Neural cell (in vitro differentiated cells): ENCODE measurements at regions not wholly inside any gene's neighbourhood (a gene's known extent, or its start where the extent isn't known, plus 50 kb on each side); places are given as distances from the start of the nearest gene placed in this dataset.

ENCODE experiments used
- H2AFZ ChIP-seq: fragments of 200-600, 300-800 bp; sonication (generic), shearing (Covaris generic); 2 replicates; pipeline ENCODE4 v1.6.0; 2014; ENCODE audit warnings: low read depth, mild to moderate bottlenecking, antibody characterized with exemption, low read length, moderate library complexity
- H3F3A ChIP-seq: fragments of 200-600 bp; shearing (Covaris generic); 2 replicates; pipeline ENCODE4 v1.6.1; 2016; ENCODE audit warnings: mild to moderate bottlenecking, moderate library complexity, mixed read lengths, antibody characterized with exemption, low read length; ENCODE audit not compliant: insufficient read depth, poor library complexity, severe bottlenecking
- H3K27ac ChIP-seq: fragments of 200-600, 300-800 bp; sonication (generic), shearing (Covaris generic); 2 replicates; pipeline ENCODE4 v1.5.1; 2014; ENCODE audit warnings: mild to moderate bottlenecking, low read length, moderate library complexity
- H3K27me3 ChIP-seq: fragments of 300-800, 200-600 bp; sonication (generic), shearing (Covaris generic); 2 replicates; pipeline ENCODE4 v1.6.0; 2014; ENCODE audit warnings: mild to moderate bottlenecking, low read depth, low read length, moderate library complexity; ENCODE audit not compliant: insufficient read depth
- H3K36me3 ChIP-seq: fragments of 300-800, 200-600 bp; sonication (generic), shearing (Covaris generic); 2 replicates; pipeline ENCODE4 v1.5.1; 2014; ENCODE audit warnings: mild to moderate bottlenecking, antibody characterized with exemption, low read length, moderate library complexity; ENCODE audit not compliant: insufficient read depth
- H3K4me2 ChIP-seq: fragments of 300-800, 200-600 bp; sonication (generic), shearing (Covaris generic); 2 replicates; pipeline ENCODE4 v1.6.0; 2014; ENCODE audit warnings: mild to moderate bottlenecking, low read length
- H3K4me3 ChIP-seq: fragments of 300-800, 200-600 bp; sonication (generic), shearing (Covaris generic); 2 replicates; pipeline ENCODE4 v1.5.1; 2014; ENCODE audit warnings: mild to moderate bottlenecking, low read length, moderate library complexity
- H3K79me2 ChIP-seq: fragments of 200-600 bp; shearing (Covaris generic); replicated peaks from 2 replicates; pipeline ENCODE4 v1.6.0; 2014; ENCODE audit warnings: mild to moderate bottlenecking, low read length, moderate library complexity; ENCODE audit not compliant: insufficient read depth
- H3K9ac ChIP-seq: fragments of 300-800, 200-600 bp; sonication (generic), shearing (Covaris generic); 2 replicates; pipeline ENCODE4 v1.6.1; 2016; ENCODE audit warnings: mild to moderate bottlenecking, low read length, mixed read lengths
- H3K9me2 ChIP-seq: fragments of 200-600 bp; shearing (Covaris generic); 2 replicates; pipeline ENCODE4 v1.6.1; 2016; ENCODE audit warnings: mild to moderate bottlenecking, low read length, mixed read lengths; ENCODE audit not compliant: insufficient read depth
- H3K9me3 ChIP-seq: fragments of 200-600, 300-800 bp; sonication (generic), shearing (Covaris generic); 2 replicates; pipeline ENCODE4 v1.6.1; 2016; ENCODE audit warnings: mild to moderate bottlenecking, mixed run types, low read length, moderate library complexity, mixed read lengths
- H4K20me1 ChIP-seq: fragments of 200-600 bp; shearing (Covaris generic); 2 replicates; pipeline ENCODE4 v1.6.1; 2016; ENCODE audit warnings: mild to moderate bottlenecking, mixed run types; ENCODE audit not compliant: insufficient read depth
- CTCF ChIP-seq: fragments of 450-650 bp; IDR thresholded peaks from 2 replicates; pipeline ENCODE4 v1.5.1; 2014; ENCODE audit warnings: antibody characterized with exemption, mild to moderate bottlenecking, moderate library complexity; ENCODE audit not compliant: poor library complexity, severe bottlenecking
- EP300 ChIP-seq: fragments of 450-650 bp; conservative IDR thresholded peaks from 2 replicates; pipeline ENCODE4 v1.6.1; 2014; ENCODE audit warnings: antibody characterized with exemption, mild to moderate bottlenecking, moderate library complexity; ENCODE audit not compliant: poor library complexity, severe bottlenecking
- EZH2 ChIP-seq: fragments of 200-600, 300-800 bp; shearing (Covaris generic), sonication (generic); IDR thresholded peaks from 2 replicates; pipeline ENCODE4 v1.6.1; 2014; ENCODE audit warnings: antibody characterized with exemption, low read length, borderline replicate concordance, mild to moderate bottlenecking; ENCODE audit not compliant: insufficient read depth, poor library complexity, severe bottlenecking
- MXI1 ChIP-seq: fragments of 450-650 bp; conservative IDR thresholded peaks from 2 replicates; pipeline ENCODE4 v1.6.1; 2014; ENCODE audit warnings: antibody characterized with exemption, mild to moderate bottlenecking; ENCODE audit not compliant: poor library complexity, severe bottlenecking
- POLR2AphosphoS5 ChIP-seq: IDR thresholded peaks from 2 replicates; pipeline ENCODE4 v1.6.1; 2012
- RAD21 ChIP-seq: fragments of 450-650 bp; conservative IDR thresholded peaks from 2 replicates; pipeline ENCODE4 v1.6.1; 2014; ENCODE audit warnings: antibody characterized with exemption, mild to moderate bottlenecking, moderate library complexity
- REST ChIP-seq: IDR thresholded peaks from 2 replicates; pipeline ENCODE4 v1.6.1; 2012; ENCODE audit warnings: borderline replicate concordance
- SMC3 ChIP-seq: fragments of 450-650 bp; conservative IDR thresholded peaks from 2 replicates; pipeline ENCODE4 v1.6.1; 2014; ENCODE audit warnings: antibody characterized with exemption, mild to moderate bottlenecking, moderate library complexity; ENCODE audit not compliant: poor library complexity
- TAF1 ChIP-seq: IDR thresholded peaks from 2 replicates; pipeline ENCODE4 v1.6.1; 2012; ENCODE audit warnings: low read depth

GRCh38 chr16:79959226-79959625 is 358.7 kb upstream of the MAF start:
- Histone ChIP-seq H3K4me3 (no peak overlapping the region), H3F3A (no peaks in the 10 kb centered on the region), H3K9me2 (no peaks in the 10 kb centered on the region), H2AFZ (no peak overlapping the region), H4K20me1 (no peaks in the 10 kb centered on the region), H3K9me3 (no peaks in the 10 kb centered on the region), H3K36me3 (no peaks in the 10 kb centered on the region), H3K27me3 (no peaks in the 10 kb centered on the region), H3K79me2 (no peaks in the 10 kb centered on the region), H3K9ac (no peak overlapping the region), H3K4me2 (no peak overlapping the region), H3K27ac (no peak overlapping the region)
- TF ChIP-seq EZH2 (no peak), RAD21 (no peak), POLR2AphosphoS5 (no peak), SMC3 (no peak), MXI1 (no peak), EP300 (no peak), REST (no peak), TAF1 (no peak)

GRCh38 chr16:79954921-79955705 is 354.6 kb upstream of the MAF start:
- Histone ChIP-seq H3F3A (no peaks in the 10 kb centered on the region), H3K36me3 (no peaks in the 10 kb centered on the region), H3K9me2 (no peaks in the 10 kb centered on the region), H2AFZ (no peak overlapping the region), H3K4me2 (no peak overlapping the region), H4K20me1 (no peaks in the 10 kb centered on the region), H3K27ac (peak overlapping the region; percentile 63), H3K4me3 (no peak overlapping the region), H3K9ac (no peak overlapping the region), H3K27me3 (no peaks in the 10 kb centered on the region), H3K79me2 (no peaks in the 10 kb centered on the region), H3K9me3 (no peaks in the 10 kb centered on the region)
- no peak for TF ChIP-seq MXI1
- no peak for TF ChIP-seq CTCF
- TF ChIP-seq SMC3, result peak; percentile 20
- TF ChIP-seq RAD21, result no peak
- peak; percentile 93 for TF ChIP-seq POLR2AphosphoS5
- no peak for TF ChIP-seq TAF1
- TF ChIP-seq EZH2, result no peak
- peak; percentile 99 for TF ChIP-seq EP300
